Activated T-cell treated with anti-CD3 and anti-CD28 coated beads for 48 hours (primary cell): ENCODE measurements at regions not wholly inside any gene's neighbourhood (a gene's known extent, or its start where the extent isn't known, plus 50 kb on each side); places are given as distances from the start of the nearest gene placed in this dataset.

Experiments used
- DNase-seq: peaks from one replicate; pipeline ENCODE4 v3.0.0-alpha.2; 2020; ENCODE audit warnings: low read depth

DNA sequence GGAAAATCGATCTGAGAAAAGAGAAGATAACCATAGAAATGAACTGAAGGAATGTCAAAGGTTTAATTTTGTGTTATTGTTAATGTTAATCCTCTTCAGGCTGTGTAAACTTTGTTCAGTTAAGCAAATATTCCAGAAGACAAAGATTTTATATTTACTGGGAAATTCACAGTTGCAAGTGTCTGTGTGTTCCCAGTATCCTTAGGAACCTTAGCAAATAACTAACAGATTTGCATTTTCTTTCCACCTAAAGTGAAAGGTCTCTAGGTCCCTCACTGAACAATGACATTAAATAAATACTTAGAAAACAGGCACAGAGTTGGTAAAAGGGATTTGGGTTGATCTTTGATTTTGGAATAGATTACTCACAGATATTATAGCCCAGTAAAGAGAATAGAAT is 324.7 kb downstream of the C4orf33 start:
- DNase-seq: no peak

- DNase-seq: no peak
Measured at GRCh38 chr4:129422277-129422676, 326.3 kb downstream of the C4orf33 start.

GRCh38 chr4:129428454-129428853 is 332.5 kb downstream of the C4orf33 start:
- no peak for DNase-seq

- no peak for DNase-seq
Measured at GRCh38 chr4:129429581-129430320, 333.8 kb downstream of the C4orf33 start.

- DNase-seq: no peak
Measured at GRCh38 chr4:129437347-129437746, 341.4 kb downstream of the C4orf33 start.

GRCh38 chr4:129438456-129438981 is 342.6 kb downstream of the C4orf33 start:
- no peak for DNase-seq

DNA sequence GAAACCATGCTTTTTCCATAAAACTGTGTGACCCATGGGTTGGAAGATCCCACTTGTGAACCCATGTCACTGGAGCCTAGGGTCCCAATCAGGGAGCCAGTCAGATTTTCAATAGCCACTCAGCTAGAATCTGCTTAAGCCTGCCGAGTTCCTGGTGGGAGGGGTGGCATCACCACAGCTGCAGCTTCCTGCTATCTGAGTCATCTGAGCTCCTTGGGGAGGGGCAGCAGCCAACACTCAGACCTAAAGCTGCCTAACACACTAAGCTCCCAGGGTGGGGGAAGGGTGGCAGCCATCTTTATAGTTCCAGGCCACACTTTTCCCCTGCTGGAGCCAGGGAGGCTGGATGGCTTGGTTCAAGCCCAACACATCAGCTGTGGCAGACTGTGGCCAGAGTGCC is 350.1 kb downstream of the C4orf33 start:
- DNase-seq: no peak

DNA sequence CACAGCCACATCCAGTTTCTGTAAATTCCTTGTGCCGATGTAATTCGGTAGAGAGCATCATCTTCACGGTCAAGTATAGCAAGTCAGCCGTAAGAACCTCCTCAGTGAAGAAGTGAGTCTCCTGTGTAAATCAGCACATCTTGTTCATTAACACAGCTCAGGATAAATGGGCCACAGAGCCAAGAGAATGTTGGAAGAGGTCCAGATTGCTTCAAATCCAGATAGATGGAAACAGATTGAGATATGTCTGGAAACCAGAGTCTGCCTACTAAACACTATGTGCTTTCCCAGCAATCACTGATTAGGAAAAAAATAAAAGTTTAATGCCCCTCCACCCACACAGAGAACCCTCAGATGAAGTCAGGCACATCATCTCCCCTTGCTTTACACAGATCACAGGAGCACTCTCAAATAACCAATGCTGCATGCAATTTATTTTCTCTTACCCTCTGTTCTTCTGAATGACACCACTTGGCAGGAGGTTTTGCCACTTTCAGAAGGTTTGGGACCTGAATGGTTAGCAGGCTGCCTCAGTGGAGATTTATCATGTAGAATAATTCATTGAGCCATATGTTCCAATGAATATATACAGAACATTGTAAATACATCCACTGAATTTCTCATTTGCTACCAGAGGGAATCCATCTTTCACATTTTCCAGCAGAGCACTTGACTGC is 357.7 kb downstream of the C4orf33 start:
- DNase-seq: no peak

DNA sequence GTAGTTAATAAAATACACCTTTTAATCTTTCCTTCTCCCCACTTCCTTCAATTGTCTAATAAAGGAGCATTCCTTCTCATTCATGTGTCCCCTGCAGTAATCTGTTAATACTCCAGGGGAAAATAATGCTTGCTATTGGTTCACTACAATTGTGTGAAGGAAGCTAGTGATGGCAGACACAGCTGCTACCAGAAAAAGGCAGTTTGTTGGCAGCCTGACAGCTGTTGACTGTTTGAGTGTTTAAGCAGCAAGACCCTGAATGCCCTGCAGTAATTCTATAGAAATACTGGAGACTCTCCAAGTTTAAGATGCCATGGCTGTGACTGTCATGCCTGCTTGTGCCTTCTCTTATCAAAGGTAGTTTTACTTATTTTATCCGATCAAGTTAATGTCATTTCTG is 359.5 kb downstream of the C4orf33 start:
- no peak for DNase-seq

- no peak for DNase-seq
Measured at GRCh38 chr4:129468624-129469023, 372.7 kb downstream of the C4orf33 start.

DNA sequence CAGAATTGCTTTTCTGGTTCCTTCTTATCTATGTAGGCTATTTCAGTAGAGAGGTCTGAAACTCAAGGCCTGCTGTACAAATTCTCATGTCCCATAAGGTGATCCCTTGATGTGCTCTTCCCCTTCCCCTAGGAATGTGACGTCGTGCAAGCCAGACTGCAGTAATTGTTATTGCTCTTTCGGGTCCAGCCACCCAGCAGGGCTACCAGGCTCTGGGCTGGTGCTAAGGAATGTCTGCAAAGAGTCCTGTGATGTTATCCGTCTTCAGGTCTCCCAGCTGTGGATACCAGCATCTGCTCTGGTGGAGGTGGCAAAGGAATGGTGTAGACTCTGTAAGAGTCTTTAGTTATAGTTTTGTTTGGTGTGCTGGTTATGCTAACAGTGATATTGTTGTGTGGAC is 378.7 kb downstream of the C4orf33 start:
- no peak for DNase-seq

DNA sequence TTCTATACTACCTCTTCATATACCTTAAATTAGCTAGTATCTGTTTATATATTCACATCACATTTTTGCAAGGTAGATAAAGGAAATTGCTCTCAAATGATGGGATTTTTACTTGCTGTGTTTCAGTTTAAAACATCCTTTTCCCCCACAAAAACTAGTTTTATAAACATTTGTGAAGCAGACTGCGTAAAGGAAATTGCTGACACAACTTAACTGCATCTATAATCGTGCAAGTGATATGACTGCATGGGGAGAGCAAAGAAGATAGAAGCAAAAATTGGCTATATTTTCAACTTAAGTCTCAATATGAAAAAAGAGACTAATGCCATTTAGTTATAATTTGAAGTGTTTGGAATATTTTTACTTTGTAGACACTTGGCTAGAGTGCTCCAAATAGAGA is 385.2 kb downstream of the C4orf33 start:
- DNase-seq: no peak

DNA sequence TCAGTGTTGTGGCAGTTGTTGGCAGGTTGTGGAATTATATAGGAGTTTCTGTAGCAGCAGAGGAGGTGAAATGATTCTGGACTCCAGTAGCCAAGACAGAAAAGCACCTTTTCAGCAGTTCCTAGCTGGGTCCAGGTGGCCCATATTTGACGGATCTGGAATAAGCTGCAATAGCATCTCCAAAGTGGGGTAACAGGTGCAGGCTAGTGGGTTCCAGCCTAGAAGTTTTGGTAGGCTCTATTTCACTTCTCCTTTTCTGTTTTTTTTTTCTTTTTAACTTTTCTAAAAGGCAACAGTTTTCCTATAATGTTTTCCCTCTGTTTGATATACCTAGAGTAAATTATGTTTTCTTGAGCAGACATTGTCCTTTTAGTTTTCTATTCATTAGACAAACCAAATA is 392.5 kb downstream of the C4orf33 start:
- no peak for DNase-seq

- no peak for DNase-seq
Measured at GRCh38 chr4:129490516-129490915, 394.6 kb downstream of the C4orf33 start.

- DNase-seq: no peak
Measured at GRCh38 chr4:129498626-129499025, 402.7 kb downstream of the C4orf33 start.

- no peak for DNase-seq
Measured at GRCh38 chr4:129514852-129515251, 418.9 kb downstream of the C4orf33 start.

GRCh38 chr4:129515356-129515755 is 419.4 kb downstream of the C4orf33 start:
- DNase-seq: no peak

GRCh38 chr4:129526812-129527211 is 430.9 kb downstream of the C4orf33 start:
- DNase-seq: no peak

DNA sequence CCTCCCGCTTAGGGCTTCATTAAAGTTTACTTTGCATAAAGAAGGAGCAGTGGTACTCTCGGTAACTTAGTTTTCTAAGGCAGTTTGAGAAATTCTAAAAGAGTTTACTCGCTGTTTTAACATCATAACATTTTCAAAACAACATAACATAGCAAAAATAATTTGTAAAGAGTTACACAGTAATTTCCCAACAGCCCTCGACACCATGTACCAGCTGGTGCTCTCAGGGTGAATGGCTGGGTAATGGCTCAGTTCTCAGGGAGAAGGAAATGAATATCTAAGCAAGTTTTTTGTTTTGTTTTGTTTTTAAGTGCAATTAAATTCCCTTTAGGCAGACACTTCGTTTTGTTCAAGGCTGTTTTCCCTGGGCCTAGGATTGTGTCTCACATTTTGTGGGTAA is 435.3 kb downstream of the C4orf33 start:
- DNase-seq: no peak

DNA sequence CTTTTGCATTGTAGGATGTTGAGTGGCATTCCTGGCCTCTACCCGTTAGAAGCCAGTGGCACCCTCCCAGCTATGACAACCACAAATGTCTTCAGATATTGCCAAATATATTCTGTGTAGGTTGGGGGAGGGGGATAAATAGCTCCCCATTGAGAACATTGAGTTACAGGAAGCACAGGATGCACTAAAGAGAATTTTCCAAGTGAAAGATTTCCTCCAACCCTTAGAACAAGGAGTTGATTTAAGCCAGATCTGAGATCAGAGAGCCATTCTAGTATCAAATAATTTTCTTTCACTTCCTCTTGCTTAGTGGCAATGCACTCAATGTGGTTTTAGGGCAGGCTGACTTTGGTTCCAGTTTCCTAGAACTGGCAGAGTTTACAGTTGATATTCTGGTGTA is 436.6 kb downstream of the C4orf33 start:
- DNase-seq: no peak

DNA sequence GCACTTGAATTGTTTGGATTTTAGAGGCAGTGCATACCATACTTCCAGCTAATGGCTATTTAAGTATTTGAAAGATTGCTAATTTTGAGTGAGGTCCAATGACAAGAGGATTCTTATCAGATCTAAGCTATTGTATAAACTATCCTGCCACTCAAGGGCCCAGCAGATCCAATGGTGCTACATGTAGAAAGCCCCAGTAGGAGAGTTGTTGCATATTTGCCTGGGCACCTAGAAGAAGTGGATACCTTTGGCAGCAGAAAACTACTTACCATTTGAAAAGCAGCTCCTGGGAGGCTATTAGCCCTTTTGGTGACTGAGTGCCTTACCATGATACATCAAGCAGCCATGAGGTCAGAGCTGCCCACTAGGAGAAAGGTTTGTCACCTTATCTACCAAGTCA is 447.3 kb downstream of the C4orf33 start:
- DNase-seq: no peak

DNA sequence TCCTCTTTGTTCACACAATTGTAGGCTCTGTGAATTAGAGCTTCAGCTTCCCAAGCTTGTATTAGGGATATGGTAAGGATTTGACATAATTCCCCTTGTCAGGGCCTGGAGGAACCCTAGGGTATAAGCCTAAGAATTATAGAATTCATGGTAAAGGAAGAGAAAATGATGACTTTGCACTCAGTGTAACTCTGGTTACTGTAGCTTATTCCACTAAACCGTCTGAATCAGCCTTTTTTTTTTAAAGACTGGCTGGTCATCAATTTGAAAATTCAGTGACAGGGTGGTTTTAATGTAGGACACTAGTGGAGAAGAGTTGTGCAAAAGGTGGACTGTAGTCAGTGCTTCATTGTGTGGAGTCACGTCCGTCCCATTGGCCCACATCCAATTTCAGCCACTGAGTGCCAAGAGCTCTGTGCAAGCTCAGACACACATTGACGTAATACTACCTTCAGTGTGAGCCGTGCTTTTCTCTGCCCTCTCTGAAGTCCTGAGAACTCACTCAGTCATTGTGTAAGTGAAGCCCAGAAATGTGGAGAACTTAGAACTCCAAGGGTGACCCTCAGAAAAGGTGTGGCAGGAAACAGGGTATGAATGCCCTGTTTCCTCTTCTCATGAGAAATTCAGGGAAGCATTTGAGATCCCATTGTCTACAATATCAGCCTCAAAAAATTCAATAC is 449.8 kb downstream of the C4orf33 start:
- no peak for DNase-seq

DNA sequence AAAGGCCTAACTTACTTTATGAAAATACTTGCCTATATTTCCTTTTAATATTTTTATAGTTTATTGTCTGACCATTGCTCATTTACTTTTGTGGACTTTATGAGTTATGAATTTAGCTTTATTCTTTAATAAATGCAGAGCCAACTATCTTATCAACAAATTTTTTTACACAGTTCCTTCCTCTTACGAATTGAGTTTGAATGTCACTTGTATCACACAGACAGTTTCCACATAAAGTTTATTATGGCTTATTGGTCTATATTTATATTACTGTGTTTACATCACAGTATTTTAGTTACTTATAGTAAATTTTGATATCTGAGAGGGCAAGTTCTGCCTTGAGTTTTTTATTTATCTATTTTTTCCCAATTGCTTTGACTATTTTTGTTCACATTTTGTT is 450.6 kb downstream of the C4orf33 start:
- DNase-seq: no peak
